Fibroblast of lung (primary cell): ENCODE measurements at regions not wholly inside any gene's neighbourhood (a gene's known extent, or its start where the extent isn't known, plus 50 kb on each side); places are given as distances from the start of the nearest gene placed in this dataset.

Source experiments
- EZH2 ChIP-seq: IDR thresholded peaks from 2 replicates; pipeline ENCODE4 v1.5.1; 2012; ENCODE audit warnings: low read length, control low read depth, mild to moderate bottlenecking; ENCODE audit errors: missing control alignments
- TF ChIP-seq, protein P1 (sequence below), 2 donors: IDR thresholded peaks in 1 of 2; conservative IDR thresholded peaks in 1 of 2; 1 replicate in 1 of 2; 2 replicates in 1 of 2; pipeline ENCODE4 v1.5.1; 2011 to 2012; ENCODE audit warnings: low read length in 2 of 2, control low read depth in 1 of 2, inconsistent platforms in 1 of 2, low read depth in 1 of 2, mild to moderate bottlenecking in 1 of 2

DNA sequence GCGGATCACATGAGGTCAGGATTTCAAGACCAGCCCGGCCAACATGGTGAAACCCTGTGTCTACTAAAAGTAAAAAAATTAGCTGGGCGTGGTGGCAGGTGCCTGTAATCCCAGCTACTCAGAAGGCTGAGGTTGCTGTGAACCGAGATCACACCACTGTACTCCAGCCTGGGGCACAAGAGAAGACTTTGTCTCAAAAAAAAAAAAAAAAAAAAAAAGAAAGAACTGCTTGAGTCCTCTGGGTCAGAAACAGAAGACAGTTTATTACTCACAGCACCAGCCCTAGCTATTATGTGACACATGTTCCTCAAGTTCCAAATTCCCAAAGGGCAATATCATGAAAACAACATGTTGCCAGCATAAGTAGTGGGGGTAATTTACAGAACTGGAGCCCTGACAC, 1014.1 kb upstream of the RAG2 start:
- TF ChIP-seq, protein P1, sequence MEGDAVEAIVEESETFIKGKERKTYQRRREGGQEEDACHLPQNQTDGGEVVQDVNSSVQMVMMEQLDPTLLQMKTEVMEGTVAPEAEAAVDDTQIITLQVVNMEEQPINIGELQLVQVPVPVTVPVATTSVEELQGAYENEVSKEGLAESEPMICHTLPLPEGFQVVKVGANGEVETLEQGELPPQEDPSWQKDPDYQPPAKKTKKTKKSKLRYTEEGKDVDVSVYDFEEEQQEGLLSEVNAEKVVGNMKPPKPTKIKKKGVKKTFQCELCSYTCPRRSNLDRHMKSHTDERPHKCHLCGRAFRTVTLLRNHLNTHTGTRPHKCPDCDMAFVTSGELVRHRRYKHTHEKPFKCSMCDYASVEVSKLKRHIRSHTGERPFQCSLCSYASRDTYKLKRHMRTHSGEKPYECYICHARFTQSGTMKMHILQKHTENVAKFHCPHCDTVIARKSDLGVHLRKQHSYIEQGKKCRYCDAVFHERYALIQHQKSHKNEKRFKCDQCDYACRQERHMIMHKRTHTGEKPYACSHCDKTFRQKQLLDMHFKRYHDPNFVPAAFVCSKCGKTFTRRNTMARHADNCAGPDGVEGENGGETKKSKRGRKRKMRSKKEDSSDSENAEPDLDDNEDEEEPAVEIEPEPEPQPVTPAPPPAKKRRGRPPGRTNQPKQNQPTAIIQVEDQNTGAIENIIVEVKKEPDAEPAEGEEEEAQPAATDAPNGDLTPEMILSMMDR (conservative IDR thresholded peaks at IDR 0.05 in 1 of 2, IDR thresholded peaks at IDR 0.05 in 1 of 2; ENCODE audit: low read depth in 1 of 2, low read length in 2 of 2), result no peak
- no peak for TF ChIP-seq EZH2
